Left forelimb (tissue), 1 donor: ENCODE measurements at regions not wholly inside any gene's neighbourhood (a gene's known extent, or its start where the extent isn't known, plus 50 kb on each side); places are given as distances from the start of the nearest gene placed in this dataset.
A peak's percentile ranks its signal among the peaks of the same experiment; 100 is the strongest.

Source experiments
- DNase-seq: peaks from one replicate; pipeline ENCODE4 v3.0.0-alpha.2; 2018; ENCODE audit warnings: low spot score

DNA sequence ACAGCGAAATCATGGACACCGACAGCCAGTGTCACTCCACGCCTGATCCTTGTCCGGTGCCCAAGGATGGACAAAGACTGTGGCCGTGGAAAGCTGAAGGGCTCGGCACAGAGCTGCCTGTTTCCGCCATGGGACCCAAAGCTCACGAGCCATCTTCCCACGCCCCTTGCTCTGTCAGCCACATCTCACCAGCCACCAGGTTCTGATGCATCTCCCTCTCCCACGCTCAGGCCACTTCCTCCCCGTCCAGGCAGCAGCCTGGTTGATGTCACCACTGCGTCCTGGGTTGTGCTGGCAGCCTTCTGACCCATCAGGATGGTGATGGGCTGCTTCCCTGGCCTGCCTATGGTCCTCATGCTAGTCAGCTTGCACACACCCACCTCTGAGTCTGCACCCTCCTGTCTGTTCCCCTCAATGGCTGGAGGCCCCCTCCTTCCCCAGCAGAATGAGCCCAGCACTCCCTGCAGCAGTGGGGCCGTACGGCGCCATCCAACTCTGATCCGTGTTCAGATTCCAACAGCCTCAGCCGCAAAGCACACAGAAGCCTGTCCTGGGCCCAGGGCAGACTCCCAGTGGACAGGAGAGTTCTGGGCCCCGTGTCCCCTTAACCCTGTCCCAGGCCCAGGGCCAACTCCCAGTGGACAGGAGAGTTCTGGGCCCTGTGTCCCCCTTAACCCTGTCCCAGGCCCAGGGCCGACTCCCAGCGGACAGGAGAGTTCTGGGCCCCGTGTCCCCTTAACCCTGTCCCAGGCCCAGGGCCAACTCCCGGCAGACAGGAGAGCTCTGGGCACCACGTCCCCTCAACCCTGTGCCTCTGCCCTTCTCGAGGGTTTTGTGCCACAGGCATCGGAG, 259.5 kb downstream of the BRD1 start:
- no peak for DNase-seq

DNA sequence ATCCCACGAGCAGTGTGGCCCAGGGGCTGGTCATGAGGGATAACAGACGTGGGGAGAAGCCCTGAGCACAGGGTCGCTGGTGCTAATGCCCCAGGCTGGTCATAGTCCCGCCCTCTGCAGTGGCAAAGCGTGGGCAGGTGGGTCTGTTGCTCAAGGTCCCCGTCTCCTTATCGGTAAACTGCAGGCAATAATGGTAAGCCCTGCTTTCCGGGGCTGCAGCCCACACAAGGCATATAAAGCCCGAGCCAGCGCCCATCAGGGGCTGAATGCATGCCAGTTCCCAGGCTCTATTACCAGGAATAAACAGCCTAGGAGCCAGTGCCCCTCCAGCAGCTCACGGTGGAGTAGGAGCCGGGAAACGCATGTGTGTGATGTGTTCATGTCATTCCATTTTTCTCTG, 261.0 kb downstream of the BRD1 start:
- DNase-seq, result no peak

DNA sequence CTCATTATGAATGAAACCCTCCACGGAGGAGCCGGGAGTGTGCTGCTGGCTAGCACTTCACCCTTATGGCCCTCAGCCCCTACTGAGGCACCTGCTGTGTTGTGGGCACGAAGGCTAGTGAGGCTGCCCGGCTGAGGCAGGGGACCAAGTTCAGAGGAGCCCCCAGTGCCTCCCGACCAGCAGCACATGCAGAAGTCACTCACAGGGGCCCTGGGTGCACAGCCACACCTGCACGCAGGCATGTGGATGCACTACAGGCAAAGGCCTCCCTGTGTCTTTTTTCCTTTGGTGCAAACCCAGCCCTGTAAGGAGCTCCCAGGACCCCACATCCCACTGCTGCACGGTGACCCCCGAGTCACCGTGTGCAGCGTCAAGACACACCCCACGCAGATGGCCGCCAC, 261.5 kb downstream of the BRD1 start:
- no peak for DNase-seq

DNA sequence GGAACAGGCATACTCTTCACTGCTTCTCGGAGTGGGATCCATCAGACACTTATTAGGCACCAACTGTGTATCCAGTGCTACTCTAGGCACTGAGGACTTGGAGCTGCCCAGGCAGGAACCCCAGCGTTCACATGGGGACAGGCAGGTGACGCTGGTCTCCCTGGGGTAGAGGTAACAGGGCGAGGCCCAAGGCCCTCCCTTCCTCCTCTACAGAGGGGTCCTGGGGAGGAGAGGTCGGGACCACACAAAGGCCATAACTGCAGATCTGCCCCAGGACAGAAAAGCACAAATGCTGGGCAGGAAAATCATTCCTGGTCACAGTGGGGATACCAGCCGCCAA, 262.2 kb downstream of the BRD1 start:
- no peak for DNase-seq

DNA sequence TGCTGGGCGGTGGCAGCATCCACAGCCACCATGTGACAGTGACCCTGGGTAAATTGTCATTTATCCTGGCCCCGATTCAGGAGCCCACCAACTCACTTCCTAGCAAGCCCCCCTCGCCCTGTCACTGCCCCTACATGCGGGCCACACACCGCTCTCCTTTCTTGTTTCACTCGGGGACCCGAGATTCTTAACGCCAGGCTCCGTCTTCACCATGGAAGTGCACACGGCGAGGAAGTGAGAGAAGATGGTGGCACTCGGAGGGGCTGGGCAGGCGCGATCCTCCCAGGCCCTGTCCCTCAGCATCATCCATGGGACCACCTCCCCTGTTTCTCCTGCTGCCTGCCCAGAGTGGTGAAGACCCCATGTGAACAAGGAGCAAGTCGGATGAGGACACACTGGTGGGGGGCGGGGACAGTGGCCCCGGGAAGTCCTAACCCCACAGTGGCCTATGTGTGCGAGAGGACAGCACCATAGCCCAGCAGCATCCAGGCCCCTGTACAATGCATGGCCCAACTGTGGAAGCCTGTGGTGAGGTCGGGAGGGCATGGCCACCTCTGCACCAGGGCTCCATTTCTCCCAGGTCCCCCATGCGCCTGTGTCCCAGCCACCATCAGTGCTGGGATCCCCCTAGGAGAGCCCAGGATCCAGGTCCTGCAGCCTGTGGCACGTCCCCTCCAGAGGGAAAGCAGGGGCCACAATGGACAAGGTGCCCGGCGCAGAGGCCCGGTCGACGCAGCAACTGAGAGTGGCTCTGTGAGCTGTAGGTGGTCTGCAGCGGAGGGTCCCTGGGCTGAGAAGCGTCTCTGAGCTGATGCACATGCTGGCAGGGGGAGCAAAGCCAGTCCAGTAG, 262.8 kb downstream of the BRD1 start:
- DNase-seq, result no peak

DNA sequence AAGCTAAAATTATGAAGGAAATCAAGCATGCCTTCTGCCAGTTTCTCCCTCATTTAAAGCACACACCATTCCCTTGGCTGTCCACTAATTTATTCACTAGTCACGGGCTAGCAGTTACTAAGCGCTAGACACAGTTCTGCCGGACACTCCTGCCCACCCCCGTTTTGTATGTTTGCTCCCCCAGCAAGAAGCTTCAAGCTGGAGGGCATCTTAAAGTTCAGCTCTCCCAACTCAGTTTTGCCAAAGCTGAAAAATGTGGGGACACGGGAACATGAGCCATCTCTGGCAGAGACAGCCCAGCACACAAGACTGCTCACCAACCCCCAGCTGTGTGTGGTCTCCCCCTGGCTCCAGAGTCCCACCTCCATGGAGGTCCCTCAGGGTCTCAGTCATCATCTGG, 263.6 kb downstream of the BRD1 start:
- DNase-seq, result no peak

DNA sequence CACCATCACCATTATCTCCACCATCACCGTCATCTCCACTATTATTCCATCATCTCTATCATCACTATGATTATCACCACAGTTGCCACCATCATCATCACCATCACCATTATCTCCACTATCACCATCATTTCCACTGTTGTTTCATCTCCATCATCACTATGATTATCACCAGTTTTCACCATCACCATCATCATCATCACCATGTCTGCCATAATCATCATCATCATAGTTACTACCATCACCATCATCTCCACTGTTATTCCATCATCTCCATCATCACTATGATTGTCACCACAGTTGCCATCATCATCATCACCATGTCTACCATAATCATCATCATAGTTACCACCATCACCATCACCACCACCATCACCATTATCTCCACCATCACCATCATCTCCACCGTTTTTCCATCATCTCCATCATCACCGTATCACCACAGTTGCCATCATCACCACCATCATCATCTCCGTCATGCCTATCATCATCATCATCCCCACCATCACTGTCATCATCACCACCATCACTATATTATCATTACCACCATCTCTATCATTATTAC, 264.9 kb downstream of the BRD1 start:
- no peak for DNase-seq

DNA sequence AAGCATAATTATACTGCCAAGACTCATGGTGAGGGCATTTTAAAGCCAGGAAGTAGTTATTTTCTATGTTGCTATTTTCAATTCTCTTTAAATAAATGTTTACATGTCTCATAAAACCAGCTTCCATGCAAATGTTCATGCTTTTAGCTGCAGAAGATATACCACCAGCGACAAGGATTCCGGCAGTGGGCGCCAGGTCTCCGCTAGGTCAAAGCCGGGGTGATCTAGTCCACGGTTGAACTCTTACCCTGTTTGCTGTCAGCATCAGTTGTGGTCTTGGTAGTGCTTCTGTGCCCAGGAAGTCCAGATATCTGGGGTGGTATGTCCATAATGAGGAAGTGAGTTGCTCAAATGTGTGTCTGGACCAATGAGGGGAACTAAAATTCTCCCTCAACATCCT, 265.7 kb downstream of the BRD1 start:
- no peak for DNase-seq

DNA sequence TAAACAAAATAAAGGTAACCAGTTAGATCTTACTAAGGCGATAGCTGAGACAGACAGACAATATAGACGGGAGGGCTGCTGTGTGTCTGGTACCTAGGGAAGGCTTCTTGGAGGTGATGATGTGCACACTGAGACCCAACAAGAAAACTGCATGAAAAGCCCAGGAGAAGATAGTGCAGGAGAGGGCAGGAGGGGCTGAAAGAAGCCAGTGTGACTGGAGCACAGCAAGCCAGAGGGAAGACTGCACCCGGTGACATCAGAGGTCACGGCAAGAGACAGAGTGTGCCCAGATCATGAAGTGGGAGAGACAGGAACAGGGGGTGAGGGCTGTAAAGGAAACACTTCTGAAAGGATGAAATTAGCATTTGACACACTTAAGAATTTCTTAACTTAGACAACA, 266.3 kb downstream of the BRD1 start:
- DNase-seq, result no peak

DNA sequence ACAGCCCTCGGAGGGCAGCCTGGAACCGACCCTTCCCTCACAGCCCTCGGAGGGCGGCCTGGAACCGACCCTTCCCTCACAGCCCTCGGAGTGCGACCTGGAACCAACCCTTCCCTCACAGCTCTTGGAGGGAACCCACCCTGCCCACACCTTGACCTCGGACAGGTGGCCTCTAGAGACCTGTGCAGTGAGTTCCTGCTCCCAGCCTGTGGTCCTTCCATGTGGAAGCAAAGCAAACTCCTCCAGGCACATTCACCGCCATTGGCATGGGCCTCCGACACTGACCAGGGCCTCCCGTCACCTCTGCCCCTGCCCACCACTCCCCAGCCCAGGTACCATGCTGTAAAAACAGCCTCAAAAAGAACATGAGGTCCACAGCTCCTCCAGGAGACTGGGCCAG, 272.1 kb downstream of the BRD1 start:
- DNase-seq, result peak; percentile 31

DNA sequence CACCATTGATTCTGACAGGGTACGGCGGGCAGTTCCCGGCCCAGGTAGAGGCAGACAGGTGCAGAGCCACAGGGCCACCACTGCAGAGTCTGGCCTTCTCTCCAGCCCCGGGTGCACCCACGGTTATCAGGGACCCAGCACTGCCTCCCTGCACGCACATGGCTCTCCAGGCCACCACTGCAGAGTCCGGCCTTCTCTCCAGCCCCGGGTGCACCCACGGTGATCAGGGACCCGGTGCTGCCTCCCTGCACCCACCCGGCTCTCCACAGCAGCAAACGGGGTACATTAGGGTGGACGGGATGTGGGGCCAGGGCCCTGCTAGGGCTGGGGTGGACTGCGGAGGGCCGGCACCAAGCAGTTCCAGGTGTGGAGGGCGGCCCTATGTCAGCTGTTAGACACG, 272.9 kb downstream of the BRD1 start:
- no peak for DNase-seq

DNA sequence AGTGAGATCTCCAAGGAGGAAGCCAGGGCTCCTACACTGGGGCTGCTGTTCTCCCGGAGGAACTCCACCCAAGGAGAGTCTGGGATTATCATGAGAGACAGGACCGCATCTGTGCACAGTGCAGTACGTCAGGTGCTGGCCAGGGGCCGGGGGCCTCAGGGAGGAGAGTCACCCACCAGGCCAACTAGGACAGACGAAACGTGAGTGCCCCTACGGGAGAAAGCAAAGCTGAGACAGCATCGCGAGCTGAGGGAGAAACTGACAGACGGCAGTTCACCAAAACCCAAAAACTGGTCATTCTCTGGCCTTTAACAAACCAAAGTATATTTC, 273.4 kb downstream of the BRD1 start:
- no peak for DNase-seq

DNA sequence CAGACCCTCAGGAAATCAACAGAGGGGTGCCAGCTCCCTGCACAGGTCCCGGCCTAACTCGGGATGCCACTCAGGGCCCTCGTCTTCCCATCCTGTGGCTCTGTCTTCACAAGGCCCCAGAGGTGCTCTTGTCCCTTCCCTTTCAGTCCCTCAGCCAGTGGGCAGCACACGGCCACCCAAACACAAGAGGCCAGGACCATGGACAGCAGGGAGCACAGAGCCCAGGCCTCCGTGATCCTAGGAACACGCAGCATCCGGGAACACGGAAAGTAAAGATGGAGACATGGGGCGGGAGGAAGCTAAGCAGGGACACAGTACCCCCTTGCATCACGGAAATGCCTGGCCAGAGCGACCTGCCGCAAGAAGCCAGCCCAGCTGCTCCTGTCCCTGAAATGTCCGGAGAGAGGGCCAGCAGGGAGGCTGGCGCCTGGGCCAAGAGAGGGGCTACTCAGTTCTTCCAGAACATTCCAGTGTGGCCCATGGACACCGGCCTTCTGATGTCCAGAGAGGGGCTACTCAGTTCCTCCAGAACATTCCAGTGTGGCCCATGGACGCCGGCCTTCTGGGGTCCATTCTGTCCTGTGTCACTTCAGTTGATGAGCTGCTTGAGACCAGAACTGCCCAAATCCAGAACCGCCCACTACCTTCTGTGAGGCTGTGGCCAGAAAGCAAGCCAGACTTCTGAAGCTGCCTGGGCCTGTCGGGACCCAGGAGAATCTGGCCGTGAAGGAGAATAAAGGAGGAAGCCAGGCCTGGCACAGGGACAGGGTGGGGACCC, 274.0 kb downstream of the BRD1 start:
- no peak for DNase-seq

DNA sequence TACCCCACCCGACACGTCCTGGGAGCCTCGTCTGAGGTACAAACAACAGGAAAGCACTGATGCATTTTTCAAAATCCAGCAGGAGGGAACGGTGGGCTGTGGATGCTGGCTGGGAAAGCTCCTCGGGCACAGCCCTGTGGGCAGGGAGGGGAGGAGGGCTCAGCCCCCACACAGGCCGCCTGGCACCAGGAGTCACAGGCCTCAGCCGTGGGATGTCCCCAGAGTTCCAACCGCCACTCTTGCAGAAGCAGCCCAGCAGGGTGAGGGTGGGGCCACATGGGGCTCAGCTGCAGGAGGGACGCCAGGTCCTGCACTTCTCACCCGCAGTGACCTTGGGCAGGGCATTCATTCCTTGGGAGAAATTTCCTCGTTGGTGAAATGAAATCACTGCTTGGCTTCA, 274.6 kb downstream of the BRD1 start:
- DNase-seq, result no peak

DNA sequence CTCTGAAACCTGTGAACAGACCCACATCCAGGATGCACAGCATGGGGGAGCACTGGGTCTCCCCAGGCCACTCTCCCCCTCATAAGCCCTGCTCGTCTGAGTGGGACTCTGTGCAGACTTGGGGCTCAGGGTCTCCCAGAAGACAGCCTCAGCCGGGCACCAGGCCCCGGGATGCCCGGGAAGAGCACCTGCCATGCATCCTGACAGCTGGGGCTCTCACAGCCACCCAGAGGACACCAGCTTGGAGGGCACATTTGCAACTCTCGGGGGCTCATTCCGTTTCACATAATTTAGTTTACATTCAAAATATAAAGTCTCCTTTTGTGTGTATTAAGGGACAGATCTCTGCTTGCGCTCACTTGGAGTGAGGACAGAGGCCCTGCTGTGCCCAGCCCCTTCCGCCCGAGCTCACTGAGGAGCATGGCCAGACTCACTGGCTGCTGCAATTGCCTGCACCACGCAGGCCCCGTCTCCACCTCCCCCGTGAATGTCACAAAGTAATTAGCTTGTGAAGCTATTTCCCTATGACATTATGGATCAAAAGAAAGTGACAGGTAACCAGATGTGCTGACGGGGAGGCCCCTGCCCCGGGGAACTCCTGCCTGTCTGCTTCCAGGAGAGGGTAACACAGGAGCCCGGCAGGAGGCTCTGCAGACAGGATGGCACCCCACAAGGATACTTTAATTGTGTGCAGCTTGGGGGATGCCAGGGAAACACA, 275.6 kb downstream of the BRD1 start:
- no peak for DNase-seq

DNA sequence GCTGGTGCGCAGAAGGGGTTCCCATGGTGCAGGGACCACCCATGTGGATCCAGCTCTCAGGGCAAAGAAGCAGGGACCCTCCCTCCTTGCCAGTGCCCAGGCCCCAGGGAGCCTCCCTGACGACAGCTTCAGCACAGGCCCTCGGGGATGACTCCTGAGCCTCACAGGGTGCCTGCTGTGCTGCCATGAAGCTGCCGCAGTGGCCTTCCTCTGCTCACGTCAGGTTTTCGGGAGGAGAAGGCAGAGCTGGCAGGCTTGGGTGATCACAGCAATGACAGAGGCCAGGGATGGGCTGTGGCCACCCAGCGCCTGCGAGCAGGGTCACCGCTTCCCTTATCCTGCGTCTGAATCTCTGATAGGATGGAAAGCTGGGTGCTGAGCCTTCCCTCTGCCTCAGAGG, 276.2 kb downstream of the BRD1 start:
- DNase-seq, result no peak

DNA sequence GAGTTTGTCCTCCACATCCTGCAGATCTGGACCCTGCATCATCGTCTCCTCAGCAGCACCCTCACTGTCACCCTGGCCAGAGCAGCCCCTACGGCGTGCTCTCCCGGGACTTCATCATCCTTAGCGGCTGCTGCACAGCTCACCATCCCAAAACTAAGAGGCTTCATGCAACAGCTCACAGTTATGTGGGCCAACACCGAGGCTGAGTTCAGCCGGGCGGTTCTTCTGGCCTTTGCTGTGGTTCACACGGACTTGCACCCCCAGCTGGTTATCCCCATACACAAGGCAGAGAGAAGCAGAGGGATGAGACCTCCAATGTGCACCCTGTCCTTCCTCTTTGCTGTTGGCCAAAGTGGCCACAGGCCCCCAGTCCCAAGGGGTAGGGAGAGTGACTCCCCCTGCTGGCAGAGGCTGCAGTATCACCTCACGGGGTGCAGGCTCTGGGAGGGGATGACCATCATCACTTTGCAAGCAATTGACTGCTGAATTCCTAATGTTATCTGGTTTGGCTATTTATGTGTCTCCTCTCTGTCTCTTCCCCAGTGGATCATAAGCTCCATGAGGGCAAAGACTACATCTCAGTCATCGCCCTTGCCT, 276.8 kb downstream of the BRD1 start:
- no peak for DNase-seq

DNA sequence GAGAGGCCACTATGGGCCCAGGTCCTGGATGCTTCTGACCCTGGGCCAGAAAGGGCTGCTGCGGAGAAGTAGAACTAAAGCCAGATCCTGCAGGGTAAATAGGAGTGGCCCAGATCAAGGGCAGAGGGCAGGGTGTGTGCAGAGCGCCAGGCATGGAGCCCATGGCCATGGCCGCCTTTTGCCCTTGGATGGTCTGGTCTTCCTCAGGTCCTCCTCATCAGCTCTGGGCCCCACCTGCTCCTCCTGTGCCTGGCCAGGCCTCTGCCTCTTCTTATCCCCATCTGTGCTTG, 277.6 kb downstream of the BRD1 start:
- DNase-seq, result no peak

DNA sequence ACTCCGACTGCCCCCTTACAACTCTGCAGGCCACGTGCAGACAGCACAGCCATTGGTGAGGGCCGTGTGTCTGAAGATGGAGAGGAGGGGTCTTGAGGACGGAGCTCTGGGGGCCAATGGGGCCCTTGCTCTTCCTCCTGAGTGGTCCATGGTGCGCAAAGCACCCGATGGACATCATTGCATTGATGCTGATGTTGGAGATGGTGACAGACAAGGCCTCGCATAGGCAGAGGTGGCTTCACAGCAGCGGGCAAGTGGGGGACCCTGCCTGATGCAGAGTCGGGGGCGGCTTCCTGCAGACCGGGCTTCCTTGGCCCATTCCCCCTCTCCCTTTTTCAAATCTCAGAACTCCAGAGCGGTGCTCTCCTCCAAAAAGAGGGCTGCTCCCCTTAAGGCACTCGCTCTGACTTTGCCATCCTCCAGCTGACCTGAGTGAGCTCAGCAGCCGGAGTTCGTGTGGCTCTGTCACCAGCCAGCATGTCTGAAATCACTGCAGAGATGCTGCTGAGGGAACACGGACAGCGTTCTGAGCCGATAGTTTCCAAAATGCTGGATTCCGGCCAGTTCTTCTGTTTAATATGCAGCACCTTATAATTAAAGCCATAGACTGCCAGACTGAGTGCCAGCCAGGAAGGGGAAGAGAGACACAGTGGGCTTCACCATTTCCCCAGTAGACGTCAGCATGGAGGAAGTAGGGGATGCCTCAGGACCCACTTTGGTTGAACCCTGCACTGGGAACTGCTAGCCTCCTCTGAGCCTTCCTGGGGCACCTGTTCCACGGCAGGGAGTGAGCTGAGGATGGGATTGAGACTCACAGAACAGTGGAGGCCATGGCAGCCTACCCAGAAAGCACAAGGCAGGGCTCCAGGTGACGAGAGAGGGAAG, 278.2 kb downstream of the BRD1 start:
- no peak for DNase-seq

DNA sequence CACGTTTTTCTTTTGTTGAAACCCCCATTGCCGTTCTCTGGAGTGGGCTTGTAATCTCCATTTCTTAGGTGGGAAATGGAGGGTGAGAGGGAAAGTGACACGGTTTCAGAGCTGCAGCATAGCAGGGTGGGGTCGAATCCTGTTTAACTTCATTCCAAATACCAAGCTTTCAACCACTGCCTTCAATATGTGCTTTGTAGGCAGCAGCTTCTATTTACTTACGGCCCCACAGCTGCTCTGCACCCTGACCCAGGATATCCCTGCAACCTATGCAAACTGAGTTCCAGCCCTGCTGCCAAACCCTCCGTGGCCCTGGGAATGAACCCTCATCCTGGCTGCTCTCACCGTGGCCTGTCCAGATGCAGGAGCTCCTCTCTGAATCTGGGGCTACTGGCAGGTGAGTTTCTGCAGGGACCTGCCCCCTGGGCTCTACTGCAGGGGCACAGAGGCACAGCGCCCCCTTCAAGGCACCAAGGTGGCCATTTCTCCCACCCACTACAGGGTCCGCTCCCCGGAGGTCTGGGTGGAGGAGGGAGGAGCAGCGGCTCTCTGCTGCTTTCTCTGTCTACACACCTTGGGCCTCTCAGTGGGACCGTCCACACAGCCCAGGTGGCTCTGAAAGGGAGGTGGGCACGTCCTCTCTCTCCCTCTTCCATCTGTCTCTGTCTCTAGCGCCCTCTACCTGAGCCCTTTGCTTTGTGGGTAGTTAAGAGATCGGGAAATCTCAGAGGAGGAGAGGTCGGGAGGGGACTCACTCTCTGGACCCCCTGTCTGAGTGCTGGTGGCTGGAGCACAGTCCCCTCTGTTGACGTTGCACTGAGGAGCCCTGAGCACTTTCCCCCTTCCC, 279.1 kb downstream of the BRD1 start:
- no peak for DNase-seq
